Heart left ventricle (tissue), 13 donors: ENCODE measurements at regions not wholly inside any gene's neighbourhood (a gene's known extent, or its start where the extent isn't known, plus 50 kb on each side); places are given as distances from the start of the nearest gene placed in this dataset.

ENCODE experiments used
- CTCF ChIP-seq, 12 donors: fragments of 200-600 bp; sonication (generic) in 4 of 12; IDR thresholded peaks; one replicate each; pipeline versions ENCODE4 v1.5.0 to v1.8.0; 2018 to 2022; ENCODE audit warnings: antibody characterized with exemption in 12 of 12, mild to moderate bottlenecking in 5 of 12
- POLR2A ChIP-seq, 2 donors: fragments of 450-650 bp; IDR thresholded peaks; one replicate each; pipeline ENCODE4 v1.6.1; 2017; ENCODE audit warnings: antibody characterized with exemption in 2 of 2, mild to moderate bottlenecking in 2 of 2, moderate library complexity in 2 of 2
- donor health status: ischemic (EF 13 %, LVEDD 7.1; RV severe dilation, severe dysfunction).
- donor health status: DM: no; HTN: yes; CAD: no.
- donor health status: DM: no; HTN: no; CAD: no.
- donor health status: ischemic (EF 25% LVEDD 6.9; RV normal size, moderate dysfunction).
- donor health status: ischemic (EF 25% LVEDD 5.7; RV mildly dilated, moderate dysfunction).
- donor health status: ischemic (EF 35%, LVEDD 5.7; RV mildly dilated, moderate dysfunction).
- donor health status: nonischemic (EF 11% LVEDD 7.7; RV severe dilation, severe dysfunction).
- donor health status: DM: yes; HTN: yes; CAD: no.
- donor health status: PGD.
- donor health status: ischemic (EF 29% LVEDD 5.4; RV normal size, mild dysfunction).
- donor health status: nonischemic (EF 23%, LVEDD 6.1; RV moderate dilation, normal function).

DNA sequence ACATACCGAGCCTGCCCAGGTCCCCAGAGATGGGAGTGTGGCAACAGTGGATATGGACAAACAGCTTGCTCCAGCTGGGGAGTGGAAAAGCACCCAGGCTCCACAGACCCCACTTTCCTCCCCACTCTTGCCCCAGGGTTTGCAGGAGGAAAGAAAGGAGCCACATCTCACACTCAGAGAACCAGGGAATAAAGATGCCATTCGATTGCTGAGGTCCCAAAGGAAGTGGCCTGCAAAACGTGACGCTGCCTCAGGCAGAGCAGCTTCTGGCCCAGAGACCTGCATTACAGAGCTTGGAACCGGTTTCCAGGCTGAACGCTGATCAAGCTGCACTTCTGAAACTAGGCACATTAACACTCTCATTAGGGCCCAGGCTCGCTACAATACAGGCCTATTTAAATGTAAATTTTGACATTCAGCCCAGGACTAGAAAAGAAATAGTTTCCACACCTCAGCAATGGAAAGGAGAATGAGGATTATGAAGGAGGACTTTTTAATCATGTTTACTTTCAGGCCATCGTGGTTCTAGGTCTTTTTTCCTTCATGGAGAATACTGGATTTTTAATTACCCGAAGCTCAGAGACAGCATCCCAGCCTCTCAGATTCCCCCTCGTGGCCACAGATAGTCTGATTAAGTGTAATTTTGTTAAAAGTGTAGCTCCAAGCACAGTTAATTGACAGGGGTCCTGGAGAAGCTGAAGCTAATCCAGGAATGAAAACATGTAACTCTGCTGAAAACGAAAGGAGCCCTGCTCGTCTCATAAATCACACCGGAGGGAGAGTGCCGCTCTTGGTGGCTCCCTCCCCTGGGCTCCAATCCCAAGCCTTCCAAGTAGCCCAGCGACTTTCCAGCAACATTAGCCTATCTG is 221.3 kb upstream of the RAB6C start:
- TF ChIP-seq POLR2A (IDR thresholded peaks at IDR 0.05) (no peak), CTCF (IDR thresholded peaks at IDR 0.05) (no peak)
